ENCODE measurements at regions not wholly inside any gene's neighbourhood (a gene's known extent, or its start where the extent isn't known, plus 50 kb on each side); places are given as distances from the start of the nearest gene placed in this dataset.

- DNase-seq: no peak
Measured at GRCh38 chr4:125979950-125980349, 665.2 kb downstream of the FAT4 start.

- no peak for DNase-seq
Measured at GRCh38 chr4:125983168-125983567, 668.4 kb downstream of the FAT4 start.

- DNase-seq: no peak
Measured at GRCh38 chr4:125985856-125986255, 671.1 kb downstream of the FAT4 start.

- no peak for DNase-seq
Measured at GRCh38 chr4:125986307-125986706, 671.6 kb downstream of the FAT4 start.

GRCh38 chr4:125988464-125988863 is 673.7 kb downstream of the FAT4 start:
- DNase-seq: no peak

GRCh38 chr4:125991398-125991797 is 676.6 kb downstream of the FAT4 start:
- DNase-seq: no peak

GRCh38 chr4:125992891-125993290 is 678.1 kb downstream of the FAT4 start:
- DNase-seq: no peak

- DNase-seq: no peak
Measured at GRCh38 chr4:125994024-125994423, 679.3 kb downstream of the FAT4 start.

GRCh38 chr4:125994430-125994829 is 679.7 kb downstream of the FAT4 start:
- no peak for DNase-seq

- no peak for DNase-seq
Measured at GRCh38 chr4:126004941-126005340, 690.2 kb downstream of the FAT4 start.

- DNase-seq: no peak
Measured at GRCh38 chr4:126007142-126007541, 692.4 kb downstream of the FAT4 start.

GRCh38 chr4:126012691-126013290 is 698.0 kb downstream of the FAT4 start:
- no peak for DNase-seq

GRCh38 chr4:126018274-126018673 is 703.5 kb downstream of the FAT4 start:
- no peak for DNase-seq

- no peak for DNase-seq
Measured at GRCh38 chr4:126023896-126024295, 709.1 kb downstream of the FAT4 start.

GRCh38 chr4:126027601-126028000 is 712.8 kb downstream of the FAT4 start:
- DNase-seq: no peak

- no peak for DNase-seq
Measured at GRCh38 chr4:126028876-126029275, 714.1 kb downstream of the FAT4 start.

- no peak for DNase-seq
Measured at GRCh38 chr4:126037231-126037630, 722.5 kb downstream of the FAT4 start.

GRCh38 chr4:126038502-126039144 is 723.9 kb downstream of the FAT4 start:
- no peak for DNase-seq

- DNase-seq: no peak
Measured at GRCh38 chr4:126046081-126046614, 731.4 kb downstream of the FAT4 start.

- no peak for DNase-seq
Measured at GRCh38 chr4:126047114-126047513, 732.4 kb downstream of the FAT4 start.

GRCh38 chr4:126051689-126052424 is 737.1 kb downstream of the FAT4 start:
- no peak for DNase-seq

- no peak for DNase-seq
Measured at GRCh38 chr4:126056116-126056650, 741.4 kb downstream of the FAT4 start.

GRCh38 chr4:126057371-126057770 is 742.6 kb downstream of the FAT4 start:
- no peak for DNase-seq

GRCh38 chr4:126058596-126058995 is 743.8 kb downstream of the FAT4 start:
- no peak for DNase-seq
